Transverse colon (tissue), 4 donors: ENCODE measurements at regions not wholly inside any gene's neighbourhood (a gene's known extent, or its start where the extent isn't known, plus 50 kb on each side); places are given as distances from the start of the nearest gene placed in this dataset.

Source experiments
- DNase-seq: peaks from one replicate; pipeline ENCODE4 v3.0.0-alpha.2; 2019
- H3K27ac ChIP-seq, 4 donors: fragments of 200-600 bp; sonication (generic); 2 replicates each; pipeline ENCODE4 v1.5.1; 2016 to 2018; ENCODE audit warnings: inconsistent platforms in 4 of 4
- H3K27me3 ChIP-seq: fragments of 200-600 bp; sonication (generic); 2 replicates; pipeline ENCODE4 v1.5.1; 2017; ENCODE audit warnings: inconsistent platforms
- H3K36me3 ChIP-seq, 4 donors: fragments of 200-600 bp; sonication (generic); 2 replicates each; pipeline ENCODE4 v1.5.1; 2017 to 2019; ENCODE audit warnings: inconsistent platforms in 4 of 4
- H3K4me1 ChIP-seq, 4 donors: fragments of 200-600 bp; sonication (generic); 2 replicates each; pipeline ENCODE4 v1.5.1; 2017 to 2020; ENCODE audit warnings: inconsistent platforms in 4 of 4
- H3K4me3 ChIP-seq, 4 donors: fragments of 200-600 bp; sonication (generic); 1 replicate in 1 of 4; 2 replicates in 3 of 4; pipeline versions ENCODE4 v1.5.1 to v1.6.1; 2017 to 2019; ENCODE audit warnings: inconsistent platforms in 4 of 4
- H3K9me3 ChIP-seq, 2 donors: fragments of 200-600 bp; sonication (generic); 2 replicates each; pipeline ENCODE4 v1.5.1; 2017 to 2019; ENCODE audit warnings: inconsistent platforms in 2 of 2
- EP300 ChIP-seq: sonication (generic); formaldehyde crosslinking; IDR thresholded peaks from one replicate; pipeline ENCODE4 v1.6.1; 2017; ENCODE audit warnings: antibody characterized with exemption, low read depth
- POLR2A ChIP-seq: fragments of 450-650 bp; IDR thresholded peaks from one replicate; pipeline ENCODE4 v1.6.1; 2016; ENCODE audit warnings: antibody characterized with exemption, mild to moderate bottlenecking, moderate library complexity
- POLR2AphosphoS5 ChIP-seq, 3 donors: sonication (generic); formaldehyde crosslinking; IDR thresholded peaks; one replicate each; pipeline ENCODE4 v1.6.1; 2016; ENCODE audit warnings: antibody characterized with exemption in 3 of 3
- WGBS, 2 donors: methylation state at CpG; one replicate each; pipeline ENCODE4 v1.1.5; 2018; ENCODE audit warnings: low coverage in 1 of 2; 5-methylcytosine and 5-hydroxymethylcytosine counted together
- in situ Hi-C, 4 donors: fragments of 200-750 bp; cut with MboI; loops; one replicate each; pipeline versions ENCODE4 v1.15.0 to v1.15.1; 2017; ENCODE audit warnings: low sequenced_read_pairs in 3 of 4, low pct_ligation_motif_present in 1 of 4, low pct_unique_long_range_greater_than_20kb in 1 of 4
- intact Hi-C: fragments of 100-400 bp; cut with DNase I; formaldehyde crosslinking; loops from one replicate; pipeline ENCODE4 v1.15.1; 2023; ENCODE audit warnings: low total_unique reads
- TF ChIP-seq, protein P1 (sequence below), 5 experiments: fragments of 200-600 bp in 3 of 5; fragments of 450-650 bp in 2 of 5; sonication (generic) in 3 of 5; IDR thresholded peaks; 1 replicate in 2 of 5; 2 replicates in 3 of 5; pipeline ENCODE4 v1.5.1; 2016 to 2017; ENCODE audit warnings: antibody characterized with exemption in 5 of 5, inconsistent platforms in 3 of 5, mild to moderate bottlenecking in 2 of 5, moderate library complexity in 1 of 5

GRCh38 chr2:150572194-150572766 lies 84.8 kb upstream of the RND3 start:
- Histone ChIP-seq H3K9me3 (no peaks in the 10 kb centered on the region), H3K27ac (no peak overlapping the region), H3K36me3 (no peaks in the 10 kb centered on the region), H3K4me3 (no peak overlapping the region), H3K4me1 (no peaks in the 10 kb centered on the region), H3K27me3 (no peaks in the 10 kb centered on the region)
- in situ Hi-C loops (no loop called here), intact Hi-C loops (no loop called here)
- TF ChIP-seq EP300, result no peak
- no peak for TF ChIP-seq POLR2AphosphoS5 (IDR thresholded peaks at IDR 0.05)
- TF ChIP-seq, protein P1, sequence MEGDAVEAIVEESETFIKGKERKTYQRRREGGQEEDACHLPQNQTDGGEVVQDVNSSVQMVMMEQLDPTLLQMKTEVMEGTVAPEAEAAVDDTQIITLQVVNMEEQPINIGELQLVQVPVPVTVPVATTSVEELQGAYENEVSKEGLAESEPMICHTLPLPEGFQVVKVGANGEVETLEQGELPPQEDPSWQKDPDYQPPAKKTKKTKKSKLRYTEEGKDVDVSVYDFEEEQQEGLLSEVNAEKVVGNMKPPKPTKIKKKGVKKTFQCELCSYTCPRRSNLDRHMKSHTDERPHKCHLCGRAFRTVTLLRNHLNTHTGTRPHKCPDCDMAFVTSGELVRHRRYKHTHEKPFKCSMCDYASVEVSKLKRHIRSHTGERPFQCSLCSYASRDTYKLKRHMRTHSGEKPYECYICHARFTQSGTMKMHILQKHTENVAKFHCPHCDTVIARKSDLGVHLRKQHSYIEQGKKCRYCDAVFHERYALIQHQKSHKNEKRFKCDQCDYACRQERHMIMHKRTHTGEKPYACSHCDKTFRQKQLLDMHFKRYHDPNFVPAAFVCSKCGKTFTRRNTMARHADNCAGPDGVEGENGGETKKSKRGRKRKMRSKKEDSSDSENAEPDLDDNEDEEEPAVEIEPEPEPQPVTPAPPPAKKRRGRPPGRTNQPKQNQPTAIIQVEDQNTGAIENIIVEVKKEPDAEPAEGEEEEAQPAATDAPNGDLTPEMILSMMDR (IDR thresholded peaks at IDR 0.05), result no peak
- TF ChIP-seq POLR2A, result no peak
- WGBS, 2 donors, result 74 to 82% methylated on average over 6 of the region's 6 CpGs
- DNase-seq, result no peak

DNA sequence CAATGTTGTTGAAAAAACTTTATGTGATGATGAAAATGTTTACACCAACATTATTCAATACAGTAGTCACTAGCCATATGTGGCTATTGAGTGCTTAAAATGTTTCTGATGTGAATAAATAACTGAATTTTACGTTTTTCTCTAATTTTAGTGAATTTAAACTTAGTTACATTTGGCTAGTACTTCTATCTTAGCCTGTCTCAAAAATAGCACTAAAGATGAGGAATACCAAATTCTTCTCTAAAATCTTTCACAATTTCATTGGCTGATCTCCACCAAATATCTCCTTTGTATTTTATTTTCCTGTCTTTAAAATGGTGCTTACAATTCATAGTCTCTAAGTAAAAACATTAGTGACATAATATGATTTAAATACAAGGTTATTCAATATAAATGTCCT lies 83.7 kb upstream of the RND3 start:
- WGBS, 2 donors, result 38 to 63% methylated on average over 1 of the region's 1 CpG
- no peaks in the 10 kb centered on the region for H3K27me3 ChIP-seq
- TF ChIP-seq POLR2AphosphoS5 (IDR thresholded peaks at IDR 0.05), result no peak
- TF ChIP-seq EP300, result no peak
- TF ChIP-seq, protein P1 (IDR thresholded peaks at IDR 0.05), result no peak
- TF ChIP-seq POLR2A, result no peak
- no peak for DNase-seq
- no peak overlapping the region for H3K4me3 ChIP-seq
- H3K9me3 ChIP-seq, result no peaks in the 10 kb centered on the region
- no peaks in the 10 kb centered on the region for H3K4me1 ChIP-seq
- intact Hi-C loops, result no loop called here
- H3K27ac ChIP-seq, result no peak overlapping the region
- in situ Hi-C loops, result no loop called here
- no peaks in the 10 kb centered on the region for H3K36me3 ChIP-seq

DNA sequence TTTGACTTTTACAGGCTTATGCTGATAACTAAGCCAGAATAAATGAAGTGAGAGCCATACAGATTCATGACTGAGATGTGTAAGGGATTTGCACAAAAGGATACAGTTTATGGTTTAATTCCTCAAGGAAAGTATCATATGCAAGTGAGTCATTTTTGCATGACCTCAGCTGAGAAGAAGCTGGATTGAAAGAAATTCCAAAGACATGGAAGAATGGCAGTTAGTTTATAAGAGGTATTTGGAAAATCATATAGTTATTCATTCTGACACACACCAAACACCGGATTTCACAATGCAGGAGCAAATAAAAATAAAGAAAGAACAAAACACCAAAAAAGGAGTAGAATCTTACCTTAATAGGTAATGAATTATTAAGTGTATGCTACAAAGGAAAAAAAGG lies 83.2 kb upstream of the RND3 start:
- intact Hi-C loops, result no loop called here
- in situ Hi-C loops, result no loop called here
- no peak overlapping the region for H3K4me3 ChIP-seq
- no peaks in the 10 kb centered on the region for H3K4me1 ChIP-seq
- DNase-seq, result no peak
- no peaks in the 10 kb centered on the region for H3K27me3 ChIP-seq
- H3K9me3 ChIP-seq, result no peaks in the 10 kb centered on the region
- H3K36me3 ChIP-seq, result no peaks in the 10 kb centered on the region
- H3K27ac ChIP-seq, result no peak overlapping the region
- WGBS, 2 donors, result 55 to 85% methylated on average over 1 of the region's 1 CpG
- TF ChIP-seq, protein P1 (IDR thresholded peaks at IDR 0.05), result no peak
- TF ChIP-seq POLR2A, result no peak
- no peak for TF ChIP-seq POLR2AphosphoS5 (IDR thresholded peaks at IDR 0.05)
- no peak for TF ChIP-seq EP300

- WGBS, 2 donors, result 92 to 100% methylated on average over 1 to 4 of the region's 4 CpGs
- H3K4me1 ChIP-seq, result no peaks in the 10 kb centered on the region
- no peaks in the 10 kb centered on the region for H3K36me3 ChIP-seq
- no peaks in the 10 kb centered on the region for H3K9me3 ChIP-seq
- no peak overlapping the region for H3K4me3 ChIP-seq
- no peak for TF ChIP-seq POLR2AphosphoS5 (IDR thresholded peaks at IDR 0.05)
- in situ Hi-C loops (no loop called here), intact Hi-C loops (no loop called here)
- no peak overlapping the region for H3K27ac ChIP-seq
- DNase-seq, result no peak
- no peaks in the 10 kb centered on the region for H3K27me3 ChIP-seq
These were observed 82.3 kb upstream of the RND3 start for GRCh38 chr2:150569761-150570160.

DNA sequence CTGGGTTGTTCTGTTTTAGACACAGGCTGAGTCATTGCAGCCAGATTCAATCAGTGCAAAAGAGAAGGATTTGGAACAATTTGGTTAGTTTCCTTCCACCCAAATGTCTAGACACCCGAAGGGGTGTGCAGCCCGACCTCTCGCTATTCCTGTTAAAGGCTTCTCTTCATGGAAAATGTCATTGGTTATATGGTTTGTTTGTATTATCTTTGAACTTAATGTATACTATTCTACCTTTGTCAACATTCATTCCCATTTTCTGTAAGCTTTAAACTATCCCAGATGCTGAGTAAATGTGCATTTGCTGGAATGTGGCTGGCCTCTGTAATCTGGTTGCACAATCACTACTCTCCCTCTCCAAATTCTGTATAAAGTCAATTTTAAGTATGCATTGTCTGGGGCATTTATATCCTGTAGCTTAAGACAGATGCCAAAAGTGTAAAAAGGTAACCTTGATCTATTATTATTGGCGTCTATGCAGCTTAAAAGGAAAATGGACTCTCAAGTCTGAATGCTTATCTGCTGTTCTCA lies 80.4 kb upstream of the RND3 start:
- in situ Hi-C loops, result no loop called here
- H3K27ac ChIP-seq, result no peak overlapping the region
- WGBS, 2 donors, result 76 to 90% methylated on average over 2 to 4 of the region's 4 CpGs
- no peaks in the 10 kb centered on the region for H3K27me3 ChIP-seq
- intact Hi-C loops, result no loop called here
- TF ChIP-seq POLR2AphosphoS5 (IDR thresholded peaks at IDR 0.05), result no peak
- TF ChIP-seq, protein P1 (IDR thresholded peaks at IDR 0.05), result no peak
- TF ChIP-seq POLR2A, result no peak
- TF ChIP-seq EP300, result no peak
- no peaks in the 10 kb centered on the region for H3K4me1 ChIP-seq
- H3K9me3 ChIP-seq, result no peaks in the 10 kb centered on the region
- H3K36me3 ChIP-seq, result no peaks in the 10 kb centered on the region
- DNase-seq, result no peak
- no peak overlapping the region for H3K4me3 ChIP-seq
